GM18499 (cell line): ENCODE measurements at regions not wholly inside any gene's neighbourhood (a gene's known extent, or its start where the extent isn't known, plus 50 kb on each side); places are given as distances from the start of the nearest gene placed in this dataset.

Experiments
- ATAC-seq: cut with Tn5 transposase; IDR thresholded peaks from one replicate; pipeline ENCODE4 v1.9.1; 2021; ENCODE audit warnings: moderate number of reproducible peaks; ENCODE audit not compliant: insufficient read depth, unreplicated experiment

- ATAC-seq, result no peak
Observed at GRCh38 chr2:57105694-57106093, 921.9 kb downstream of the CCDC85A start.

- no peak for ATAC-seq
Observed at GRCh38 chr2:57107353-57107752, 923.6 kb downstream of the CCDC85A start.

GRCh38 chr2:57111531-57111930, 927.7 kb downstream of the CCDC85A start:
- ATAC-seq, result no peak

- ATAC-seq, result no peak
Observed at GRCh38 chr2:57119141-57119540, 927.5 kb upstream of the VRK2 start.

GRCh38 chr2:57126410-57126809, 920.2 kb upstream of the VRK2 start:
- ATAC-seq, result no peak

GRCh38 chr2:57139179-57139578, 907.4 kb upstream of the VRK2 start:
- no peak for ATAC-seq

- no peak for ATAC-seq
Observed at GRCh38 chr2:57141269-57141668, 905.3 kb upstream of the VRK2 start.

- no peak for ATAC-seq
Observed at GRCh38 chr2:57146951-57147350, 899.7 kb upstream of the VRK2 start.

GRCh38 chr2:57156231-57156924, 890.2 kb upstream of the VRK2 start:
- ATAC-seq, result no peak

- ATAC-seq, result no peak
Observed at GRCh38 chr2:57160976-57161375, 885.6 kb upstream of the VRK2 start.

GRCh38 chr2:57177176-57177575, 869.4 kb upstream of the VRK2 start:
- ATAC-seq, result no peak

- ATAC-seq, result no peak
Observed at GRCh38 chr2:57180042-57180567, 866.5 kb upstream of the VRK2 start.

GRCh38 chr2:57180678-57181077, 865.9 kb upstream of the VRK2 start:
- ATAC-seq, result no peak

- ATAC-seq, result no peak
Observed at GRCh38 chr2:57181315-57182038, 865.1 kb upstream of the VRK2 start.

GRCh38 chr2:57182916-57183315, 863.7 kb upstream of the VRK2 start:
- no peak for ATAC-seq

- ATAC-seq, result no peak
Observed at GRCh38 chr2:57185568-57185967, 861.0 kb upstream of the VRK2 start.

- ATAC-seq, result no peak
Observed at GRCh38 chr2:57190007-57190406, 856.6 kb upstream of the VRK2 start.

- no peak for ATAC-seq
Observed at GRCh38 chr2:57199663-57200062, 846.9 kb upstream of the VRK2 start.

GRCh38 chr2:57204364-57204763, 842.2 kb upstream of the VRK2 start:
- no peak for ATAC-seq

- ATAC-seq, result no peak
Observed at GRCh38 chr2:57205241-57205640, 841.4 kb upstream of the VRK2 start.

GRCh38 chr2:57207191-57207590, 839.4 kb upstream of the VRK2 start:
- no peak for ATAC-seq

- ATAC-seq, result no peak
Observed at GRCh38 chr2:57209799-57210198, 836.8 kb upstream of the VRK2 start.
